RWPE2 (cell line): ENCODE measurements at regions not wholly inside any gene's neighbourhood (a gene's known extent, or its start where the extent isn't known, plus 50 kb on each side); places are given as distances from the start of the nearest gene placed in this dataset.
A peak's percentile ranks its signal among the peaks of the same experiment; 100 is the strongest.

Experiments used
- ATAC-seq: fragments of 200-7000 bp; cut with Tn5 transposase; 3 replicates; pipeline ENCODE4 v1.9.1; 2021; ENCODE audit warnings: low read depth
- DNase-seq: peaks from one replicate; pipeline ENCODE4 v3.0.0-alpha.2; 2020; ENCODE audit warnings: low spot score
- H3K27ac ChIP-seq: fragments of 450-650 bp; 2 replicates; pipeline ENCODE4 v1.5.1; 2017; ENCODE audit warnings: mild to moderate bottlenecking; ENCODE audit not compliant: poor library complexity, severe bottlenecking
- H3K27me3 ChIP-seq: fragments of 250-450 bp; sonication (Bioruptor Pico); 2 replicates; pipeline ENCODE4 v1.5.1; 2021; ENCODE audit warnings: mild to moderate bottlenecking, moderate library complexity; ENCODE audit not compliant: insufficient read depth, poor library complexity, severe bottlenecking
- H3K36me3 ChIP-seq: fragments of 250-450 bp; sonication (Bioruptor Pico); 2 replicates; pipeline ENCODE4 v1.5.1; 2020; ENCODE audit warnings: low read depth, mild to moderate bottlenecking, moderate library complexity
- H3K4me1 ChIP-seq: fragments of 250-450 bp; sonication (Bioruptor Pico); 2 replicates; pipeline ENCODE4 v1.5.1; 2021; ENCODE audit warnings: mild to moderate bottlenecking, moderate library complexity; ENCODE audit not compliant: insufficient read depth, poor library complexity, severe bottlenecking
- H3K4me3 ChIP-seq: fragments of 250-450 bp; sonication (Bioruptor Pico); 2 replicates; pipeline ENCODE4 v1.5.1; 2021; ENCODE audit warnings: mild to moderate bottlenecking, moderate library complexity; ENCODE audit not compliant: severe bottlenecking
- H3K9me3 ChIP-seq: fragments of 250-450 bp; sonication (Bioruptor Pico); 2 replicates; pipeline ENCODE4 v1.5.1; 2021; ENCODE audit warnings: mild to moderate bottlenecking, moderate library complexity; ENCODE audit not compliant: severe bottlenecking
- CTCF ChIP-seq: fragments of 450-650 bp; IDR thresholded peaks from one replicate; pipeline ENCODE4 v1.5.1; 2017; ENCODE audit warnings: mild to moderate bottlenecking, moderate library complexity; ENCODE audit not compliant: poor library complexity, severe bottlenecking

- Histone ChIP-seq H3K9me3 (no peaks in the 10 kb centered on the region), H3K4me3 (no peak overlapping the region), H3K27me3 (no peaks in the 10 kb centered on the region), H3K27ac (no peak overlapping the region), H3K4me1 (no peaks in the 10 kb centered on the region), H3K36me3 (no peaks in the 10 kb centered on the region)
- ATAC-seq = peak; percentile 41; the same call in 1 of the 3 replicates
- no peak for DNase-seq
- no peak for TF ChIP-seq CTCF
These were observed 134.3 kb upstream of the VWC2 start for GRCh38 chr7:49639068-49639593.

GRCh38 chr7:49639808-49640207 is 133.6 kb upstream of the VWC2 start:
- ATAC-seq = no peak
- Histone ChIP-seq H3K27ac (no peak overlapping the region), H3K9me3 (no peaks in the 10 kb centered on the region), H3K4me3 (no peak overlapping the region), H3K27me3 (no peaks in the 10 kb centered on the region), H3K36me3 (no peaks in the 10 kb centered on the region), H3K4me1 (no peaks in the 10 kb centered on the region)
- TF ChIP-seq CTCF = no peak
- DNase-seq = no peak

- Histone ChIP-seq H3K27me3 (no peaks in the 10 kb centered on the region), H3K27ac (no peak overlapping the region), H3K4me3 (no peak overlapping the region), H3K36me3 (no peaks in the 10 kb centered on the region), H3K9me3 (no peaks in the 10 kb centered on the region), H3K4me1 (no peaks in the 10 kb centered on the region)
- DNase-seq (no peak), ATAC-seq (no peak)
- TF ChIP-seq CTCF = no peak
These were observed 130.1 kb upstream of the VWC2 start for GRCh38 chr7:49643321-49643720.

DNA sequence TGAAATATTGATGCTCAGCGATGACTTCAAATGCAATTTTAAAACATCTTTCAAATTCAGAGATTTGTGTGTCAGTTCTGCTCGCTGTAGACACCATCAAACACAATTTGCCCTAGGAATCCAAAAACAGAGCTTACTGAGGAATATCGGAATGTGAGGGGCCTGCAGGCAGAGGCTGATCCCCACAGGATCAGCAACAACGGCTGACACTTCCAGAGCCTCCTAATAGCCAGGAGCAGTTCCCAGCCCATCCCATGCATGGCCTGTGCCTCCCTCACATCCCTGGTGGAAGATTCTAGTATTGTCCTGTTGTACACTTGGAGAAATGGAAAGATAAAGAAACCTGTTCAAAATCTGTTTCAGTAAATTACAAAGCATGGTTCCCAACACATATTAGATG is 129.7 kb upstream of the VWC2 start:
- DNase-seq = no peak
- Histone ChIP-seq H3K9me3 (no peaks in the 10 kb centered on the region), H3K4me3 (no peak overlapping the region), H3K36me3 (no peaks in the 10 kb centered on the region), H3K4me1 (no peaks in the 10 kb centered on the region), H3K27me3 (no peaks in the 10 kb centered on the region), H3K27ac (no peak overlapping the region)
- no peak for ATAC-seq
- no peak for TF ChIP-seq CTCF

DNA sequence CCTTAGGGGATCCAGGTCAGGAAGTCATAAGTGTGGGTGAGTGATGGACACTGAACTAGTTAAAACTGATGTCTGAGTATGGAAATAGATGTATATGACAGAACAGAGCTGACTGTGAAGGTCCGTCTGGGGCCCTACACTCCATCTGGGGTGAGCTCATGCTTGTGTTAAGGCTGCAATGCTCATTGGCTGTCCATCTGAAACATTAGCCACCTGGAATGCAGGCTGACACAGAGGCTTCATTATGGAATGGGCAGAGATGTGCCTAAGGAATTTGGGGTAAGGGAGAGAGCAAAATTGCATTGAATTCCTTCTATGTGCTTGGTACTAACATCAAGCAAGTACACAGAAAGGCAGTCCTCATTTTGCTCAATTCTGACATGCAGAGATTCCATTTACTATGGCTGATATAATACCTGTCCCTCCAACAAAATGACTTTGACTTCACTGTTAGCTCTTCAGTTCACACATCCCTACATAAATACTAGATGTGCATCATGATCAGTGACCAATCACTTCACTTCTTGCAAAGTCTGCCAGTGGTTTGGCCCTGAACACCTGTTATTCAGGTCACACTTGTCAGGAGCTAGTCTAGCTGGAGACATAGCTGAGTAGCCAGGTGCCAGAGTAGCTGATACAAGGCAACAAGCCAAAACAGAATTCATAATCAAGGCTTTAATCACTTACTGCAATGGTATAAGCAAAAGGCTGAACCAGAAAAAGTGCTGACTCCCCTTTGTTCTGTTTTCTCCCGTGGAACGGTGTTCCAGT is 128.9 kb upstream of the VWC2 start:
- Histone ChIP-seq H3K9me3 (no peaks in the 10 kb centered on the region), H3K4me1 (no peaks in the 10 kb centered on the region), H3K27ac (no peak overlapping the region), H3K4me3 (no peak overlapping the region), H3K27me3 (no peaks in the 10 kb centered on the region), H3K36me3 (no peaks in the 10 kb centered on the region)
- ATAC-seq (no peak), DNase-seq (no peak)
- TF ChIP-seq CTCF = no peak
